ENCODE measurements at regions not wholly inside any gene's neighbourhood (a gene's known extent, or its start where the extent isn't known, plus 50 kb on each side); places are given as distances from the start of the nearest gene placed in this dataset.
A peak's percentile ranks its signal among the peaks of the same experiment; 100 is the strongest.
"Not testable (repeated sequence)": the region's sequence is repeated elsewhere in the genome, so short reads cannot be mapped to it uniquely, and the experiment has no call there.

- peaks cover 0 to 2% of the 10 kb centered on the region in 2 experiments for H3K9me3 ChIP-seq (ENCODE audit: control insufficient read depth in 2 of 2, low read length in 2 of 2)
- no peaks in the 10 kb centered on the region for H3K36me3 ChIP-seq (ENCODE audit: control insufficient read depth, insufficient read depth, low read length)
- no peaks in the 10 kb centered on the region for H3K4me1 Mint-ChIP-seq
- no peaks in the 10 kb centered on the region for H3K36me3 Mint-ChIP-seq
- H3K9me3 Mint-ChIP-seq = peaks cover 1 to 17% (median 9%) of the 10 kb centered on the region in 7 donors
- no peak overlapping the region for H3K27ac Mint-ChIP-seq
- ATAC-seq (ENCODE audit: low read depth in 2 of 2) = no peak
- H3K27ac ChIP-seq (ENCODE audit: insufficient read depth, low read length, poor library complexity, severe bottlenecking) = no peak overlapping the region
- no peaks in the 10 kb centered on the region for H3K4me1 ChIP-seq (ENCODE audit: control insufficient read depth, insufficient read depth, low read length, poor library complexity, severe bottlenecking)
- no peaks in the 10 kb centered on the region for H3K27me3 ChIP-seq (ENCODE audit: control insufficient read depth, insufficient read depth, low read length)
- H3K4me3 ChIP-seq (ENCODE audit: low read depth, low read length) = no peak overlapping the region
- DNase-seq = no peak
- no peak overlapping the region for H3K4me3 Mint-ChIP-seq
- H3K27me3 Mint-ChIP-seq = no peaks in the 10 kb centered on the region
Measured at GRCh38 chr5:164326219-164326618, 820.8 kb downstream of the MAT2B start.

GRCh38 chr5:164327166-164327565 lies 821.7 kb downstream of the MAT2B start:
- H3K9me3 ChIP-seq (ENCODE audit: control insufficient read depth in 2 of 2, low read length in 2 of 2); H3K4me3 ChIP-seq (ENCODE audit: low read depth, low read length); H3K36me3 ChIP-seq (ENCODE audit: control insufficient read depth, insufficient read depth, low read length); H3K27me3 ChIP-seq (ENCODE audit: control insufficient read depth, insufficient read depth, low read length); H3K27me3 Mint-ChIP-seq; H3K4me3 Mint-ChIP-seq; H3K36me3 Mint-ChIP-seq; H3K4me1 ChIP-seq (ENCODE audit: control insufficient read depth, insufficient read depth, low read length, poor library complexity, severe bottlenecking); H3K4me1 Mint-ChIP-seq; ATAC-seq (ENCODE audit: low read depth in 2 of 2); H3K27ac ChIP-seq (ENCODE audit: insufficient read depth, low read length, poor library complexity, severe bottlenecking); DNase-seq: not testable (repeated sequence)
- Mint-ChIP-seq H3K9me3 (peaks cover 1 to 17% (median 7%) of the 10 kb centered on the region in 7 donors), H3K27ac (peak overlapping the region in 1 of 3 donors; percentile 67)

- ATAC-seq (ENCODE audit: low read depth in 2 of 2) = no peak
- H3K27me3 ChIP-seq (ENCODE audit: control insufficient read depth, insufficient read depth, low read length) = no peaks in the 10 kb centered on the region
- no peaks in the 10 kb centered on the region for H3K36me3 ChIP-seq (ENCODE audit: control insufficient read depth, insufficient read depth, low read length)
- no peaks in the 10 kb centered on the region for H3K4me1 ChIP-seq (ENCODE audit: control insufficient read depth, insufficient read depth, low read length, poor library complexity, severe bottlenecking)
- H3K4me3 ChIP-seq (ENCODE audit: low read depth, low read length) = no peak overlapping the region
- Mint-ChIP-seq H3K36me3 (no peaks in the 10 kb centered on the region), H3K27ac (no peak overlapping the region), H3K9me3 (peaks cover 0 to 11% (median 6%) of the 10 kb centered on the region in 7 donors), H3K4me1 (no peaks in the 10 kb centered on the region), H3K27me3 (no peaks in the 10 kb centered on the region), H3K4me3 (no peak overlapping the region)
- DNase-seq = no peak
- H3K9me3 ChIP-seq (ENCODE audit: control insufficient read depth in 2 of 2, low read length in 2 of 2) = peaks cover 0 to 4% of the 10 kb centered on the region in 2 experiments
- no peak overlapping the region for H3K27ac ChIP-seq (ENCODE audit: insufficient read depth, low read length, poor library complexity, severe bottlenecking)
Measured at GRCh38 chr5:164332349-164333196, 827.2 kb downstream of the MAT2B start.

- Histone ChIP-seq H3K4me3 (ENCODE audit: low read depth, low read length) (no peak overlapping the region), H3K9me3 (ENCODE audit: control insufficient read depth in 2 of 2, low read length in 2 of 2) (peaks cover 0 to 4% of the 10 kb centered on the region in 2 experiments), H3K36me3 (ENCODE audit: control insufficient read depth, insufficient read depth, low read length) (no peaks in the 10 kb centered on the region), H3K4me1 (ENCODE audit: control insufficient read depth, insufficient read depth, low read length, poor library complexity, severe bottlenecking) (no peaks in the 10 kb centered on the region), H3K27ac (ENCODE audit: insufficient read depth, low read length, poor library complexity, severe bottlenecking) (no peak overlapping the region), H3K27me3 (ENCODE audit: control insufficient read depth, insufficient read depth, low read length) (no peaks in the 10 kb centered on the region)
- Mint-ChIP-seq H3K36me3 (no peaks in the 10 kb centered on the region), H3K4me1 (no peaks in the 10 kb centered on the region), H3K9me3 (peaks cover 0 to 15% (median 6%) of the 10 kb centered on the region in 7 donors), H3K4me3 (no peak overlapping the region), H3K27ac (no peak overlapping the region), H3K27me3 (no peaks in the 10 kb centered on the region)
- ATAC-seq (ENCODE audit: low read depth in 2 of 2) (no peak), DNase-seq (no peak)
Measured at GRCh38 chr5:164335837-164336236, 830.4 kb downstream of the MAT2B start.

- DNase-seq (no peak), ATAC-seq (ENCODE audit: low read depth in 2 of 2) (no peak)
- Histone ChIP-seq H3K4me1 (ENCODE audit: control insufficient read depth, insufficient read depth, low read length, poor library complexity, severe bottlenecking) (no peaks in the 10 kb centered on the region), H3K27me3 (ENCODE audit: control insufficient read depth, insufficient read depth, low read length) (no peaks in the 10 kb centered on the region), H3K36me3 (ENCODE audit: control insufficient read depth, insufficient read depth, low read length) (no peaks in the 10 kb centered on the region), H3K9me3 (ENCODE audit: control insufficient read depth in 2 of 2, low read length in 2 of 2) (peaks cover 0 to 4% of the 10 kb centered on the region in 2 experiments), H3K27ac (ENCODE audit: insufficient read depth, low read length, poor library complexity, severe bottlenecking) (no peak overlapping the region), H3K4me3 (ENCODE audit: low read depth, low read length) (no peak overlapping the region)
- Mint-ChIP-seq H3K27me3 (no peaks in the 10 kb centered on the region), H3K4me1 (no peaks in the 10 kb centered on the region), H3K9me3 (peaks cover 0 to 15% (median 6%) of the 10 kb centered on the region in 7 donors), H3K27ac (no peak overlapping the region), H3K4me3 (no peak overlapping the region), H3K36me3 (no peaks in the 10 kb centered on the region)
Measured at GRCh38 chr5:164336276-164336675, 830.9 kb downstream of the MAT2B start.

- Histone ChIP-seq H3K36me3 (ENCODE audit: control insufficient read depth, insufficient read depth, low read length) (no peaks in the 10 kb centered on the region), H3K27me3 (ENCODE audit: control insufficient read depth, insufficient read depth, low read length) (no peaks in the 10 kb centered on the region), H3K4me1 (ENCODE audit: control insufficient read depth, insufficient read depth, low read length, poor library complexity, severe bottlenecking) (no peaks in the 10 kb centered on the region), H3K9me3 (ENCODE audit: control insufficient read depth in 2 of 2, low read length in 2 of 2) (peaks cover 0 to 4% of the 10 kb centered on the region in 2 experiments), H3K27ac (ENCODE audit: insufficient read depth, low read length, poor library complexity, severe bottlenecking) (no peak overlapping the region), H3K4me3 (ENCODE audit: low read depth, low read length) (no peak overlapping the region)
- no peaks in the 10 kb centered on the region for H3K27me3 Mint-ChIP-seq
- no peak for DNase-seq
- no peaks in the 10 kb centered on the region for H3K36me3 Mint-ChIP-seq
- no peak overlapping the region for H3K4me3 Mint-ChIP-seq
- no peaks in the 10 kb centered on the region for H3K4me1 Mint-ChIP-seq
- H3K9me3 Mint-ChIP-seq = peaks cover 0 to 15% (median 6%) of the 10 kb centered on the region in 7 donors
- ATAC-seq (ENCODE audit: low read depth in 2 of 2) = no peak
- H3K27ac Mint-ChIP-seq = no peak overlapping the region
Measured at GRCh38 chr5:164336906-164337305, 831.5 kb downstream of the MAT2B start.

- no peaks in the 10 kb centered on the region for H3K36me3 Mint-ChIP-seq
- ATAC-seq (ENCODE audit: low read depth in 2 of 2) = no peak
- peaks cover 0 to 3% of the 10 kb centered on the region in 2 experiments for H3K9me3 ChIP-seq (ENCODE audit: control insufficient read depth in 2 of 2, low read length in 2 of 2)
Measured at GRCh38 chr5:164341056-164341619, 835.7 kb downstream of the MAT2B start.

More at GRCh38 chr5:164341056-164341619, 835.7 kb downstream of the MAT2B start:
- no peak overlapping the region for H3K27ac ChIP-seq (ENCODE audit: insufficient read depth, low read length, poor library complexity, severe bottlenecking)
- Mint-ChIP-seq H3K4me3 (no peak overlapping the region), H3K27me3 (no peaks in the 10 kb centered on the region), H3K4me1 (no peaks in the 10 kb centered on the region), H3K27ac (no peak overlapping the region), H3K9me3 (peaks cover 3 to 11% (median 5%) of the 10 kb centered on the region in 7 donors)
- no peaks in the 10 kb centered on the region for H3K36me3 ChIP-seq (ENCODE audit: control insufficient read depth, insufficient read depth, low read length)
- H3K4me1 ChIP-seq (ENCODE audit: control insufficient read depth, insufficient read depth, low read length, poor library complexity, severe bottlenecking) = no peaks in the 10 kb centered on the region
- H3K4me3 ChIP-seq (ENCODE audit: low read depth, low read length) = no peak overlapping the region
- DNase-seq = no peak
- no peaks in the 10 kb centered on the region for H3K27me3 ChIP-seq (ENCODE audit: control insufficient read depth, insufficient read depth, low read length)
